ENCODE measurements at regions not wholly inside any gene's neighbourhood (a gene's known extent, or its start where the extent isn't known, plus 50 kb on each side); places are given as distances from the start of the nearest gene placed in this dataset.
A peak's percentile ranks its signal among the peaks of the same experiment; 100 is the strongest.

DNA sequence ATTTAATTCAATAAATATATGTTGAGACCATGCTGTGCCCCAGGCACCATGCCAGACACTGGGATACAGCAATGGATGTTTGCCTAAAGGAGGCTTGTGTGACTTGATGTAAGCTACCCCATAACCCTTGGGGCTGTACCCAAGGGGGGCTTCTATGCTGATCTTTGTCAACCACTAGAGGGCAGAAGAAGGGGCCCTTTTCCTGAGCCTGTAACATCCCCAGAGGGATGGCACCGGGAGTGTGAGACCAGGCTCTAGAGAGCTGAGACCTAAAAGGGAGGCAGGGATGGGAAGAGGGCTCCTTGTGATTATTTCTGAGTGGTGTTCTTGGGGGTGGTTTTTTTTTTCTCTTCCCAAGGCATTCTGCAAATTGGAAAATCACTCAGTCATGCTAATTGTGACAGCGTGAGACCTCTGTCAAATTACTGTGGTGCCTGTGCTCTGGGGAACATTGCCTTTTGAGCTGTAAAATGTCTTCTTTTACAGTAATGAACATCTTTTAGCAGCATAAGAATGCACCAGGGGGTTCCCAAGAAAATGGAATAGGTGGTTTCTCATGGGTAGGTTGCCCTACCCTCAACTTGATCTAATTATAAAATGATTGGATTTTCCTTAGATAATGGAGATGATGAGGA lies 138.7 kb upstream of the SLC24A3 start:
- TF ChIP-seq, protein P1, sequence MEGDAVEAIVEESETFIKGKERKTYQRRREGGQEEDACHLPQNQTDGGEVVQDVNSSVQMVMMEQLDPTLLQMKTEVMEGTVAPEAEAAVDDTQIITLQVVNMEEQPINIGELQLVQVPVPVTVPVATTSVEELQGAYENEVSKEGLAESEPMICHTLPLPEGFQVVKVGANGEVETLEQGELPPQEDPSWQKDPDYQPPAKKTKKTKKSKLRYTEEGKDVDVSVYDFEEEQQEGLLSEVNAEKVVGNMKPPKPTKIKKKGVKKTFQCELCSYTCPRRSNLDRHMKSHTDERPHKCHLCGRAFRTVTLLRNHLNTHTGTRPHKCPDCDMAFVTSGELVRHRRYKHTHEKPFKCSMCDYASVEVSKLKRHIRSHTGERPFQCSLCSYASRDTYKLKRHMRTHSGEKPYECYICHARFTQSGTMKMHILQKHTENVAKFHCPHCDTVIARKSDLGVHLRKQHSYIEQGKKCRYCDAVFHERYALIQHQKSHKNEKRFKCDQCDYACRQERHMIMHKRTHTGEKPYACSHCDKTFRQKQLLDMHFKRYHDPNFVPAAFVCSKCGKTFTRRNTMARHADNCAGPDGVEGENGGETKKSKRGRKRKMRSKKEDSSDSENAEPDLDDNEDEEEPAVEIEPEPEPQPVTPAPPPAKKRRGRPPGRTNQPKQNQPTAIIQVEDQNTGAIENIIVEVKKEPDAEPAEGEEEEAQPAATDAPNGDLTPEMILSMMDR (IDR thresholded peaks at IDR 0.05) = peak; percentile 16
- intact Hi-C loops (cut with DNase I) = no loop called here
- Histone ChIP-seq H3K4me1 (no peaks in the 10 kb centered on the region), H3K4me3 (no peak overlapping the region), H3K9me3 (no peaks in the 10 kb centered on the region), H3K27ac (no peak overlapping the region), H3K27me3 (ENCODE audit: insufficient read depth in 3 of 3, low read length in 2 of 3) (no peaks in the 10 kb centered on the region), H3K36me3 (ENCODE audit: insufficient read depth in 1 of 2, low read depth in 1 of 2) (no peaks in the 10 kb centered on the region)
- ATAC-seq = peak in 1 of 4 donors; percentile 38
- WGBS, 3 donors = 26 to 45% (median 32%) methylated on average over 2 of the region's 2 CpGs
- no peak for DNase-seq

DNA sequence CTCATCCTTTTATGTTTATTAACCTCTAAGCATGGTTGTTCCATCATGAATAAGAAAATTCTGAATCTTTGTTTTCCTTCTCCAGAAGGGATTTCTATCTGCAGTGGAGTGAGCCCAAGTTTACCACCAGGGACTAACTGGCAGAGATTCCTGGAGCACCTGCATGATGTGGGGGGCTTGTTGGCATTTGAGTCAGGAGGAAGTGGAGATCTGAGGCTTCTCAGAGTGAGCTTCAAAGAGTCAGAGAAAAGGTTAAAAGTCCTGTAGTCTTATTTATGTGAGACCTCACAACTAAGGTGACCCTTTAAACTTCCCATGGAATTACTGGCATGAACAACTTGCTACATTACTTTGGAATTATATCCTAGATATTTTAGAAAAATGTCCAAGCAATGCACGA lies 138.1 kb upstream of the SLC24A3 start:
- no peak for ATAC-seq
- no peaks in the 10 kb centered on the region for H3K27me3 ChIP-seq (ENCODE audit: insufficient read depth in 3 of 3, low read length in 2 of 3)
- 24 to 77% (median 57%) methylated on average over 1 of the region's 1 CpG for WGBS, 3 donors

DNA sequence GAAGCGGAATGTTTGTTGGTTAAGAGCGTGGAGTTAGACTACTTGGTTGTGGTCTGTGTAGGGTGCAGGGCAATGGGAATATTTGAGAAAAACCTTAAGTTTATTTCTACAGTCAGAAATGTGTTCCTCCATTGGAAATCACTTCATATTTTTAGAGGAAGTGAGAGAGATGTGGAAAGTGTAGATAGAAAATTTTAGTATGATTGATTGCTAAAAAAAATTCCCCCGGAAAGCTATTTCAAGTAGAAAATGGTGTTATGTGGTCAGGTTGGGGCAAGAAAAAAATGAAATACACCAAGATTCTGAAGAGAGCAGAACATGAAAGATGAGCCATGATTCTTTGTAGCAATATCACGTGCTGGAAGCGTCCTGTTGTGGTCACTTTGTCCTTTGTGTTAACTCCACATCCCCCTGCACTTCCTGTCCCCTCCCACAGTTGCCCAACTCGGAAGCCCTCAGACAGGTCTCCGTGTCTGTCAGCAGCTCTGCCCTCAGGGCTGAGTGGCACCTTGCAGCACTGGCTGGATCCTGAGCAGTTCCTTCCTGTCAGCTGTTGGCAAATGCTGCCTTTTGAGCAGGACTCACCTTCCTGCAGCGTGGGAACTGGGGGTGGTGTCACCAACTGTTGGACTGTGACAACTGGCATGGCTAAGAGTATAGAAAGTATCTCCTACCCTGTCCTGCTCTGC lies 137.5 kb upstream of the SLC24A3 start:
- Histone ChIP-seq H3K27ac (no peak overlapping the region), H3K9me3 (no peaks in the 10 kb centered on the region), H3K36me3 (ENCODE audit: insufficient read depth in 1 of 2, low read depth in 1 of 2) (no peaks in the 10 kb centered on the region), H3K4me1 (no peaks in the 10 kb centered on the region), H3K4me3 (no peak overlapping the region), H3K27me3 (ENCODE audit: insufficient read depth in 3 of 3, low read length in 2 of 3) (no peaks in the 10 kb centered on the region)
- ATAC-seq = peak in 2 of 4 donors; percentile 28 to 71
- TF ChIP-seq, protein P1 (IDR thresholded peaks at IDR 0.05) = no peak
- intact Hi-C loops (cut with DNase I) = no loop called here
- no peak for DNase-seq
- WGBS, 3 donors = 60 to 69% (median 67%) methylated on average over 8 of the region's 8 CpGs

More for the DNA sequence above, 138.1 kb upstream of the SLC24A3 start:
- intact Hi-C loops (cut with DNase I) = no loop called here
- no peak overlapping the region for H3K27ac ChIP-seq
- TF ChIP-seq, protein P1 (IDR thresholded peaks at IDR 0.05) = no peak
- no peaks in the 10 kb centered on the region for H3K36me3 ChIP-seq (ENCODE audit: insufficient read depth in 1 of 2, low read depth in 1 of 2)
- no peaks in the 10 kb centered on the region for H3K4me1 ChIP-seq
- H3K4me3 ChIP-seq = no peak overlapping the region
- no peaks in the 10 kb centered on the region for H3K9me3 ChIP-seq
- DNase-seq = no peak

DNA sequence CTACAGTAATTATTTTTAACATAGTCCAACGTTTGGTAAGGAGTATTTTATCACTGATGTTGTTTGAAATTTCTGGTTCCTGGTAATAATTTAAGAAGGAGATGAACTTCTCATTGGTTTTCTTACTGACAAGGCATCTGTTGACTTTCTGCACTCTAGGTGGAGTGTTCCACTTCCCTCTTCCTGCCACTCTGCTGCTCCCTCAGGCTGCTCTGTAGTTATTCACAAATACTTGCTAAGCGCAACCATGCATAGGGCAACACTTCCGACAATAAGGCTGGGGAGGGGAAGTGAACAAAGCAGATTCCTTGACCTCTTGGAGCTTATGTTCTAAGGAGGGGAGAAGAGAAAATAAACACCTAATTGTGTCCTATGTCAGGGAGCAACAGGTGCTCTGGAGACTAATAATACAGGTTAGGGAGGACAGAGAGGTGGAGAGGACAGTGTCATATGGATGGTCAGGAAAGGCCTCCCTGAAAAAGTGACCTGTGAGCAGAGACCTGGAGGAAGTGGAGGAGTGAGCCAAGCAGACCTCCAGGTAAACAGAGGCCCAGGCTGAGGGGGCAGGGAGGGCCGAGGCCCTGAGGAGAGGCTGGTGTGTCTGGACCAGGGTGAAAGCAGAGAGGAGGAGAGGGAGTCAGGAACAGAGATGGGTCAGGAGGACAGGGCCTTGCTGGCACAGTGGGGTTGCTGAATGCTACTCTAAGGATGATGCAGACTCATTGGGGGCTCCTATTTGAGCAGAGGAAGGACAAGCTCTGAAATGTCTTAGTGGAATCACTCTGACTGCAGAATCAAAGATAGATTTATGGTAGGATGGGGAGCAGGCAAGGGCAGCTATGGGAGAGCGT lies 134.8 kb upstream of the SLC24A3 start:
- 71 to 79% (median 75%) methylated on average over 5 of the region's 5 CpGs for WGBS, 3 donors
- no peak overlapping the region for H3K4me3 ChIP-seq
- TF ChIP-seq, protein P1 (IDR thresholded peaks at IDR 0.05) = no peak
- H3K27ac ChIP-seq = no peak overlapping the region
- DNase-seq (no peak), ATAC-seq (peak in 1 of 4 donors; percentile 22)
- H3K36me3 ChIP-seq (ENCODE audit: insufficient read depth in 1 of 2, low read depth in 1 of 2) = no peaks in the 10 kb centered on the region
- H3K27me3 ChIP-seq (ENCODE audit: insufficient read depth in 3 of 3, low read length in 2 of 3) = no peaks in the 10 kb centered on the region
- H3K4me1 ChIP-seq = no peaks in the 10 kb centered on the region
- no peaks in the 10 kb centered on the region for H3K9me3 ChIP-seq
- intact Hi-C loops (cut with DNase I) = no loop called here
